ENCODE measurements at regions not wholly inside any gene's neighbourhood (a gene's known extent, or its start where the extent isn't known, plus 50 kb on each side); places are given as distances from the start of the nearest gene placed in this dataset.

DNA sequence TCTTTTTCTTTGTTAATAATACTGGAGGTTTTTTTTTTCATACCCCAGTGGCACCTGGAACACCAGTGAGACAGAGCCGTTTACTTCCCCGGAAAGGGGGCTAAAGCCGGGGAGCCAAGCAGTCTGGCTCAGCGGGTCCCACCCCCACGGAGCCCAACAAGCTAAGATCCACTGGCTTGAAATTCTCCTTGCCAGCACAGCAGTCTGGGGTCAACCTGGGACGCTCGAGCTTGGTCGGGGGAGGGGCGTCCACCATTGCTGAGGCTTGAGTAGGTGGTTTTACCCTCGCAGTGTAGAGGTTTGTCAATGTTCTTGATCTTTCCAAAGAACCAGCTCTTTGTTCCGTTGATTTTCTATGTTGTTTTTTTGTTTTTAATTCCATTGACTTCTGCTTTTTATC lies 94.6 kb upstream of the DIAPH3 start:
- Histone ChIP-seq H3K27ac (ENCODE audit: low read length) (no peak overlapping the region), H3K4me3 (ENCODE audit: low read length) (no peak overlapping the region), H3K9me2 (replicated peaks; ENCODE audit: insufficient read depth, low read length) (no peaks in the 10 kb centered on the region), H3K36me3 (replicated peaks; ENCODE audit: insufficient read depth, low read length) (no peaks in the 10 kb centered on the region), H2AFZ (ENCODE audit: low read length) (no peak overlapping the region), H3K27me3 (replicated peaks; ENCODE audit: insufficient read depth, low read length) (no peaks in the 10 kb centered on the region), H4K20me1 (ENCODE audit: insufficient read depth, low read length) (no peaks in the 10 kb centered on the region), H3K79me2 (ENCODE audit: low read length) (no peaks in the 10 kb centered on the region), H3K4me2 (ENCODE audit: low read depth, low read length) (no peak overlapping the region), H3K9me3 (replicated peaks; ENCODE audit: insufficient read depth, low read length) (no peaks in the 10 kb centered on the region), H3K4me1 (ENCODE audit: low read length) (no peaks in the 10 kb centered on the region), H3K9ac (ENCODE audit: low read length) (no peak overlapping the region), H3F3A (ENCODE audit: insufficient read depth, low read length) (no peaks in the 10 kb centered on the region)
- TF ChIP-seq, protein P1, sequence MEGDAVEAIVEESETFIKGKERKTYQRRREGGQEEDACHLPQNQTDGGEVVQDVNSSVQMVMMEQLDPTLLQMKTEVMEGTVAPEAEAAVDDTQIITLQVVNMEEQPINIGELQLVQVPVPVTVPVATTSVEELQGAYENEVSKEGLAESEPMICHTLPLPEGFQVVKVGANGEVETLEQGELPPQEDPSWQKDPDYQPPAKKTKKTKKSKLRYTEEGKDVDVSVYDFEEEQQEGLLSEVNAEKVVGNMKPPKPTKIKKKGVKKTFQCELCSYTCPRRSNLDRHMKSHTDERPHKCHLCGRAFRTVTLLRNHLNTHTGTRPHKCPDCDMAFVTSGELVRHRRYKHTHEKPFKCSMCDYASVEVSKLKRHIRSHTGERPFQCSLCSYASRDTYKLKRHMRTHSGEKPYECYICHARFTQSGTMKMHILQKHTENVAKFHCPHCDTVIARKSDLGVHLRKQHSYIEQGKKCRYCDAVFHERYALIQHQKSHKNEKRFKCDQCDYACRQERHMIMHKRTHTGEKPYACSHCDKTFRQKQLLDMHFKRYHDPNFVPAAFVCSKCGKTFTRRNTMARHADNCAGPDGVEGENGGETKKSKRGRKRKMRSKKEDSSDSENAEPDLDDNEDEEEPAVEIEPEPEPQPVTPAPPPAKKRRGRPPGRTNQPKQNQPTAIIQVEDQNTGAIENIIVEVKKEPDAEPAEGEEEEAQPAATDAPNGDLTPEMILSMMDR (IDR thresholded peaks at IDR 0.05; ENCODE audit: low read length) = no peak
- TF ChIP-seq EZH2 (optimal IDR thresholded peaks at IDR 0.05; ENCODE audit: low read depth, low read length) (no peak), EZH2phosphoT487 (IDR thresholded peaks at IDR 0.05; ENCODE audit: low read length) (no peak)
- no peak for DNase-seq

- TF ChIP-seq, protein P1 (IDR thresholded peaks at IDR 0.05; ENCODE audit: low read length) = no peak
- TF ChIP-seq EZH2 (optimal IDR thresholded peaks at IDR 0.05; ENCODE audit: low read depth, low read length) = no peak
- no peak for TF ChIP-seq EZH2phosphoT487 (IDR thresholded peaks at IDR 0.05; ENCODE audit: low read length)
- no peak overlapping the region for H3K4me2 ChIP-seq (ENCODE audit: low read depth, low read length)
- DNase-seq = no peak
- no peak overlapping the region for H2AFZ ChIP-seq (ENCODE audit: low read length)
- no peaks in the 10 kb centered on the region for H3K79me2 ChIP-seq (ENCODE audit: low read length)
- no peaks in the 10 kb centered on the region for H4K20me1 ChIP-seq (ENCODE audit: insufficient read depth, low read length)
- H3F3A ChIP-seq (ENCODE audit: insufficient read depth, low read length) = no peaks in the 10 kb centered on the region
- no peak overlapping the region for H3K9ac ChIP-seq (ENCODE audit: low read length)
- H3K9me3 ChIP-seq (replicated peaks; ENCODE audit: insufficient read depth, low read length) = no peaks in the 10 kb centered on the region
- no peaks in the 10 kb centered on the region for H3K9me2 ChIP-seq (replicated peaks; ENCODE audit: insufficient read depth, low read length)
- H3K27me3 ChIP-seq (replicated peaks; ENCODE audit: insufficient read depth, low read length) = no peaks in the 10 kb centered on the region
- no peaks in the 10 kb centered on the region for H3K36me3 ChIP-seq (replicated peaks; ENCODE audit: insufficient read depth, low read length)
- no peaks in the 10 kb centered on the region for H3K4me1 ChIP-seq (ENCODE audit: low read length)
- no peak overlapping the region for H3K4me3 ChIP-seq (ENCODE audit: low read length)
- H3K27ac ChIP-seq (ENCODE audit: low read length) = no peak overlapping the region
These were observed 96.7 kb upstream of the DIAPH3 start for GRCh38 chr13:60260440-60260839.

GRCh38 chr13:60261432-60262351 lies 98.0 kb upstream of the DIAPH3 start:
- Histone ChIP-seq H3K9ac (ENCODE audit: low read length) (no peak overlapping the region), H3F3A (ENCODE audit: insufficient read depth, low read length) (no peaks in the 10 kb centered on the region), H3K9me3 (replicated peaks; ENCODE audit: insufficient read depth, low read length) (no peaks in the 10 kb centered on the region), H3K79me2 (ENCODE audit: low read length) (no peaks in the 10 kb centered on the region), H3K4me2 (ENCODE audit: low read depth, low read length) (no peak overlapping the region), H2AFZ (ENCODE audit: low read length) (no peak overlapping the region), H3K9me2 (replicated peaks; ENCODE audit: insufficient read depth, low read length) (no peaks in the 10 kb centered on the region), H3K27me3 (replicated peaks; ENCODE audit: insufficient read depth, low read length) (no peaks in the 10 kb centered on the region), H3K36me3 (replicated peaks; ENCODE audit: insufficient read depth, low read length) (no peaks in the 10 kb centered on the region), H3K4me1 (ENCODE audit: low read length) (no peaks in the 10 kb centered on the region), H3K4me3 (ENCODE audit: low read length) (no peak overlapping the region), H3K27ac (ENCODE audit: low read length) (no peak overlapping the region), H4K20me1 (ENCODE audit: insufficient read depth, low read length) (no peaks in the 10 kb centered on the region)
- TF ChIP-seq, protein P1 (IDR thresholded peaks at IDR 0.05; ENCODE audit: low read length) = no peak
- TF ChIP-seq EZH2phosphoT487 (IDR thresholded peaks at IDR 0.05; ENCODE audit: low read length) = no peak
- no peak for TF ChIP-seq EZH2 (optimal IDR thresholded peaks at IDR 0.05; ENCODE audit: low read depth, low read length)
- DNase-seq = no peak

Measured in MM.1S (cell line).